IMR-90 (cell line): ENCODE measurements at regions not wholly inside any gene's neighbourhood (a gene's known extent, or its start where the extent isn't known, plus 50 kb on each side); places are given as distances from the start of the nearest gene placed in this dataset.

Source experiments
- ATAC-seq: fragments of 200-7000 bp; cut with Tn5 transposase; 2 replicates; pipeline ENCODE4 v1.9.1; 2020; ENCODE audit warnings: low read depth, mild to moderate bottlenecking, moderate library complexity
- BruUV-seq: library from RNA; stranded (reverse); fragments of 400-500 nt; replicated peaks from 2 replicates; lab custom pipeline; 2021; lab: Mats Ljungman, UMichigan
- CTCF ChIA-PET: fragments of 300-600 bp; formaldehyde crosslinking; extraction: SDS; loops from one replicate; lab custom pipeline; 2021; ENCODE audit warnings: antibody characterized with exemption; lab: Yijun Ruan, JAX
- POLR2A ChIA-PET: fragments of 300-600 bp; sonication (Branson Sonifier 250); formaldehyde crosslinking; loops from one replicate; lab custom pipeline; 2022; ENCODE audit warnings: antibody characterized with exemption; ENCODE audit not compliant: unreplicated experiment; lab: Charles Lee
- DNase-seq: peaks from one replicate; pipeline ENCODE4 v3.0.0; 2013
- H2AFZ ChIP-seq: replicated peaks from 2 replicates; pipeline ENCODE3; 2013; ENCODE audit warnings: low read length, mild to moderate bottlenecking; ENCODE audit not compliant: poor library complexity
- H2AK5ac ChIP-seq: 2 replicates; pipeline ENCODE4 v1.6.1; 2013; ENCODE audit warnings: low read depth, low read length, inconsistent platforms
- H2AK9ac ChIP-seq: replicated peaks from 2 replicates; pipeline ENCODE3; 2013; ENCODE audit warnings: mild to moderate bottlenecking, low read depth, low read length, moderate library complexity; ENCODE audit not compliant: poor library complexity
- H2BK120ac ChIP-seq: 2 replicates; pipeline ENCODE4 v1.6.1; 2013; ENCODE audit warnings: low read depth, low read length, inconsistent platforms
- H2BK15ac ChIP-seq: 3 replicates; pipeline ENCODE4 v1.6.1; 2013; ENCODE audit warnings: low read depth, low read length, inconsistent platforms
- H2BK20ac ChIP-seq: 2 replicates; pipeline ENCODE4 v1.6.1; 2013; ENCODE audit warnings: low read depth, mild to moderate bottlenecking, inconsistent platforms, low read length, moderate library complexity
- H2BK5ac ChIP-seq: 2 replicates; pipeline ENCODE4 v1.6.1; 2013; ENCODE audit warnings: mild to moderate bottlenecking, low read depth, low read length, inconsistent platforms; ENCODE audit not compliant: poor library complexity, severe bottlenecking
- H3K14ac ChIP-seq: replicated peaks from 2 replicates; pipeline ENCODE4 v1.6.1; 2013; ENCODE audit warnings: low read depth, low read length, inconsistent platforms
- H3K18ac ChIP-seq: 2 replicates; pipeline ENCODE4 v1.6.1; 2013; ENCODE audit warnings: low read depth, low read length, control low read depth
- H3K23ac ChIP-seq: 2 replicates; pipeline ENCODE4 v1.6.1; 2013; ENCODE audit warnings: low read depth, low read length, inconsistent platforms
- H3K27ac ChIP-seq: 2 replicates; pipeline ENCODE4 v1.5.1; 2013; ENCODE audit warnings: mild to moderate bottlenecking, control low read depth, low read length; ENCODE audit not compliant: insufficient read depth
- H3K27me3 ChIP-seq: 2 replicates; pipeline ENCODE4 v1.6.1; 2013; ENCODE audit warnings: low read length; ENCODE audit not compliant: control insufficient read depth, insufficient read depth
- H3K36me3 ChIP-seq: 2 replicates; pipeline ENCODE4 v1.6.1; 2013; ENCODE audit warnings: low read length, mixed read lengths; ENCODE audit not compliant: control insufficient read depth, insufficient read depth
- H3K4ac ChIP-seq: 2 replicates; pipeline ENCODE4 v1.6.1; 2013; ENCODE audit warnings: low read depth, low read length, inconsistent platforms
- H3K4me1 ChIP-seq: 2 replicates; pipeline ENCODE4 v1.6.1; 2013; ENCODE audit warnings: low read length, mixed read lengths; ENCODE audit not compliant: control insufficient read depth, insufficient read depth
- H3K4me2 ChIP-seq: 2 replicates; pipeline ENCODE4 v1.6.1; 2013; ENCODE audit warnings: low read depth, mild to moderate bottlenecking, control low read depth, low read length, moderate library complexity
- H3K4me3 ChIP-seq: 2 replicates; pipeline ENCODE4 v1.5.1; 2013; ENCODE audit warnings: low read depth, mild to moderate bottlenecking, control low read depth, low read length, moderate library complexity; ENCODE audit not compliant: insufficient read depth
- H3K56ac ChIP-seq: 2 replicates; pipeline ENCODE4 v1.6.1; 2013; ENCODE audit warnings: low read length, inconsistent platforms; ENCODE audit not compliant: insufficient read depth; ENCODE audit errors: extremely low read depth
- H3K79me1 ChIP-seq, 2 experiments: 2 replicates each; pipeline ENCODE4 v1.6.1; 2013; ENCODE audit warnings: low read length in 2 of 2, inconsistent platforms in 1 of 2, low read depth in 1 of 2
- H3K9ac ChIP-seq: 2 replicates; pipeline ENCODE4 v1.6.1; 2013; ENCODE audit warnings: low read depth, low read length, control low read depth
- H3K9me1 ChIP-seq: 2 replicates; pipeline ENCODE4 v1.6.1; 2013; ENCODE audit warnings: low read length, inconsistent platforms; ENCODE audit not compliant: insufficient read depth
- H3K9me3 ChIP-seq: 2 replicates; pipeline ENCODE4 v1.6.1; 2013; ENCODE audit warnings: low read length; ENCODE audit not compliant: control insufficient read depth, insufficient read depth
- H4K20me1 ChIP-seq: 2 replicates; pipeline ENCODE4 v1.6.1; 2013; ENCODE audit warnings: low read length, inconsistent platforms; ENCODE audit not compliant: insufficient read depth
- H4K5ac ChIP-seq: 2 replicates; pipeline ENCODE4 v1.6.1; 2013; ENCODE audit warnings: mild to moderate bottlenecking, low read depth, low read length, control low read depth
- H4K8ac ChIP-seq, 2 experiments: 2 replicates each; pipeline ENCODE4 v1.6.1; 2013; ENCODE audit warnings: low read depth in 2 of 2, low read length in 2 of 2, control low read depth in 1 of 2, inconsistent platforms in 1 of 2
- H4K91ac ChIP-seq: 2 replicates; pipeline ENCODE4 v1.6.1; 2013; ENCODE audit warnings: low read depth, low read length, inconsistent platforms; ENCODE audit not compliant: insufficient read depth
- BHLHE40 ChIP-seq: fragments of 150-350 bp; IDR thresholded peaks from 2 replicates; pipeline ENCODE4 v1.6.1; 2016; ENCODE audit warnings: mild to moderate bottlenecking, low read depth, low read length
- CEBPB ChIP-seq: IDR thresholded peaks from 2 replicates; pipeline ENCODE4 v1.6.1; 2012; ENCODE audit warnings: low read depth, low read length, improper control_type of control experiment
- CHD1 ChIP-seq: IDR thresholded peaks from 2 replicates; pipeline ENCODE4 v1.6.1; 2012; ENCODE audit warnings: low read depth, low read length, improper control_type of control experiment
- ELK1 ChIP-seq: fragments of 150-350 bp; IDR thresholded peaks from 2 replicates; pipeline ENCODE4 v1.6.1; 2016; ENCODE audit warnings: low read depth, mild to moderate bottlenecking, low read length, moderate library complexity, borderline replicate concordance
- FOS ChIP-seq: fragments of 150-350 bp; IDR thresholded peaks from 2 replicates; pipeline ENCODE4 v1.6.1; 2016; ENCODE audit warnings: low read depth, low read length
- MAFK ChIP-seq: IDR thresholded peaks from 2 replicates; pipeline ENCODE4 v1.6.1; 2012; ENCODE audit warnings: low read depth, low read length, improper control_type of control experiment
- MAZ ChIP-seq: IDR thresholded peaks from 2 replicates; pipeline ENCODE4 v1.6.1; 2012; ENCODE audit warnings: low read depth, mild to moderate bottlenecking, low read length, improper control_type of control experiment, moderate library complexity, borderline replicate concordance
- MXI1 ChIP-seq: IDR thresholded peaks from 2 replicates; pipeline ENCODE4 v1.6.1; 2012; ENCODE audit warnings: low read depth, mild to moderate bottlenecking, low read length, moderate library complexity, borderline replicate concordance
- NFE2L2 ChIP-seq: fragments of 150-350 bp; IDR thresholded peaks from 2 replicates; pipeline ENCODE4 v1.6.1; 2016; ENCODE audit warnings: low read depth, mild to moderate bottlenecking, low read length
- POLR2A ChIP-seq: IDR thresholded peaks from 2 replicates; pipeline ENCODE4 v1.6.1; 2012; ENCODE audit warnings: mild to moderate bottlenecking, low read depth, low read length
- RAD21 ChIP-seq: IDR thresholded peaks from 2 replicates; pipeline ENCODE4 v1.6.1; 2012; ENCODE audit warnings: low read length, improper control_type of control experiment
- RCOR1 ChIP-seq: IDR thresholded peaks from 2 replicates; pipeline ENCODE4 v1.6.1; 2012; ENCODE audit warnings: mild to moderate bottlenecking, low read length, improper control_type of control experiment; ENCODE audit not compliant: insufficient replicate concordance
- RFX5 ChIP-seq: IDR thresholded peaks from 2 replicates; pipeline ENCODE4 v1.8.0; 2012; ENCODE audit warnings: low read depth, mild to moderate bottlenecking, low read length, moderate library complexity
- SMC3 ChIP-seq: fragments of 150-350 bp; IDR thresholded peaks from 2 replicates; pipeline ENCODE4 v1.6.1; 2016; ENCODE audit warnings: low read depth, mild to moderate bottlenecking, antibody characterized with exemption, low read length, moderate library complexity
- WGBS, 2 experiments: methylation state at CpG; one replicate each; pipeline versions ENCODE4 v1.1.5 to v1.1.7; 2013; ENCODE audit warnings: missing lambda C conversion rate in 2 of 2; ENCODE audit not compliant: insufficient read length in 1 of 2; ENCODE audit errors: extremely low coverage in 2 of 2; 5-methylcytosine and 5-hydroxymethylcytosine counted together
- dilution Hi-C: fragments of 300-500 bp; cut with HindIII; formaldehyde crosslinking; loops from one replicate; pipeline ENCODE4 v1.14.3; 2018; ENCODE audit warnings: low sequenced_read_pairs; ENCODE audit not compliant: unreplicated experiment
- in situ Hi-C: fragments of 300-500 bp; cut with MboI; formaldehyde crosslinking; loops from 3 replicates; pipeline ENCODE4 v1.14.3; 2019; ENCODE audit warnings: low sequenced_read_pairs, inconsistent platforms, mixed read lengths
- intact Hi-C: fragments of 100-400 bp; cut with micrococcal nuclease; formaldehyde crosslinking; loops from 2 replicates; pipeline ENCODE4 v1.10.0; 2022
- TF ChIP-seq, protein P1 (sequence below): conservative IDR thresholded peaks from 2 replicates; pipeline ENCODE4 v1.5.1; 2012; ENCODE audit warnings: mild to moderate bottlenecking, low read depth, low read length, improper control_type of control experiment
- TF ChIP-seq, protein P2 (sequence below): fragments of 150-350 bp; IDR thresholded peaks from 2 replicates; pipeline ENCODE4 v1.6.1; 2017; ENCODE audit warnings: mild to moderate bottlenecking, antibody characterized with exemption, low read length, low read depth

GRCh38 chr2:82657106-82657505 is 1802.0 kb downstream of the SUCLG1 start:
- Histone ChIP-seq H4K5ac (no peak overlapping the region), H3K14ac (no peak overlapping the region), H4K91ac (no peak overlapping the region), H2BK5ac (no peak overlapping the region), H2AK5ac (no peak overlapping the region), H3K27ac (no peak overlapping the region), H3K4ac (no peak overlapping the region), H3K27me3 (no peaks in the 10 kb centered on the region), H2AFZ (no peak overlapping the region), H3K36me3 (no peaks in the 10 kb centered on the region), H3K79me1 (no peaks in the 10 kb centered on the region), H3K4me3 (no peak overlapping the region), H3K56ac (no peak overlapping the region), H2AK9ac (no peak overlapping the region), H3K9ac (no peak overlapping the region), H2BK120ac (no peak overlapping the region), H2BK20ac (no peak overlapping the region), H2BK15ac (no peak overlapping the region), H4K20me1 (no peaks in the 10 kb centered on the region), H3K9me1 (no peaks in the 10 kb centered on the region), H3K23ac (no peak overlapping the region), H3K9me3 (peaks cover 2% of the 10 kb centered on the region; the same call in 1 of the 2 replicates), H3K4me2 (no peak overlapping the region), H3K4me1 (no peaks in the 10 kb centered on the region), H3K18ac (no peak overlapping the region), H4K8ac (no peak overlapping the region)
- WGBS, 2 experiments, result 38% methylated on average over 2 of the region's 2 CpGs; no CpG with 5 or more reads in 1 of the 2 experiments
- ChIA-PET POLR2A (no interaction called here), CTCF (no interaction called here)
- dilution Hi-C loops (no loop called here), in situ Hi-C loops (no loop called here), intact Hi-C loops (no loop called here)
- BruUV-seq, result no TSS peak
- DNase-seq, result no peak
- TF ChIP-seq NFE2L2 (no peak), RCOR1 (no peak), CHD1 (no peak), POLR2A (no peak), MAFK (no peak), SMC3 (no peak), MXI1 (no peak), FOS (no peak), RAD21 (no peak), CEBPB (no peak), BHLHE40 (no peak), MAZ (no peak), RFX5 (no peak), ELK1 (no peak)
- TF ChIP-seq, protein P1, sequence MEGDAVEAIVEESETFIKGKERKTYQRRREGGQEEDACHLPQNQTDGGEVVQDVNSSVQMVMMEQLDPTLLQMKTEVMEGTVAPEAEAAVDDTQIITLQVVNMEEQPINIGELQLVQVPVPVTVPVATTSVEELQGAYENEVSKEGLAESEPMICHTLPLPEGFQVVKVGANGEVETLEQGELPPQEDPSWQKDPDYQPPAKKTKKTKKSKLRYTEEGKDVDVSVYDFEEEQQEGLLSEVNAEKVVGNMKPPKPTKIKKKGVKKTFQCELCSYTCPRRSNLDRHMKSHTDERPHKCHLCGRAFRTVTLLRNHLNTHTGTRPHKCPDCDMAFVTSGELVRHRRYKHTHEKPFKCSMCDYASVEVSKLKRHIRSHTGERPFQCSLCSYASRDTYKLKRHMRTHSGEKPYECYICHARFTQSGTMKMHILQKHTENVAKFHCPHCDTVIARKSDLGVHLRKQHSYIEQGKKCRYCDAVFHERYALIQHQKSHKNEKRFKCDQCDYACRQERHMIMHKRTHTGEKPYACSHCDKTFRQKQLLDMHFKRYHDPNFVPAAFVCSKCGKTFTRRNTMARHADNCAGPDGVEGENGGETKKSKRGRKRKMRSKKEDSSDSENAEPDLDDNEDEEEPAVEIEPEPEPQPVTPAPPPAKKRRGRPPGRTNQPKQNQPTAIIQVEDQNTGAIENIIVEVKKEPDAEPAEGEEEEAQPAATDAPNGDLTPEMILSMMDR, result no peak
- TF ChIP-seq, protein P2, sequence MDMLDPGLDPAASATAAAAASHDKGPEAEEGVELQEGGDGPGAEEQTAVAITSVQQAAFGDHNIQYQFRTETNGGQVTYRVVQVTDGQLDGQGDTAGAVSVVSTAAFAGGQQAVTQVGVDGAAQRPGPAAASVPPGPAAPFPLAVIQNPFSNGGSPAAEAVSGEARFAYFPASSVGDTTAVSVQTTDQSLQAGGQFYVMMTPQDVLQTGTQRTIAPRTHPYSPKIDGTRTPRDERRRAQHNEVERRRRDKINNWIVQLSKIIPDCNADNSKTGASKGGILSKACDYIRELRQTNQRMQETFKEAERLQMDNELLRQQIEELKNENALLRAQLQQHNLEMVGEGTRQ, result no peak
- ATAC-seq, result no peak
